ENCODE measurements at regions not wholly inside any gene's neighbourhood (a gene's known extent, or its start where the extent isn't known, plus 50 kb on each side); places are given as distances from the start of the nearest gene placed in this dataset.
A peak's percentile ranks its signal among the peaks of the same experiment; 100 is the strongest.

DNA sequence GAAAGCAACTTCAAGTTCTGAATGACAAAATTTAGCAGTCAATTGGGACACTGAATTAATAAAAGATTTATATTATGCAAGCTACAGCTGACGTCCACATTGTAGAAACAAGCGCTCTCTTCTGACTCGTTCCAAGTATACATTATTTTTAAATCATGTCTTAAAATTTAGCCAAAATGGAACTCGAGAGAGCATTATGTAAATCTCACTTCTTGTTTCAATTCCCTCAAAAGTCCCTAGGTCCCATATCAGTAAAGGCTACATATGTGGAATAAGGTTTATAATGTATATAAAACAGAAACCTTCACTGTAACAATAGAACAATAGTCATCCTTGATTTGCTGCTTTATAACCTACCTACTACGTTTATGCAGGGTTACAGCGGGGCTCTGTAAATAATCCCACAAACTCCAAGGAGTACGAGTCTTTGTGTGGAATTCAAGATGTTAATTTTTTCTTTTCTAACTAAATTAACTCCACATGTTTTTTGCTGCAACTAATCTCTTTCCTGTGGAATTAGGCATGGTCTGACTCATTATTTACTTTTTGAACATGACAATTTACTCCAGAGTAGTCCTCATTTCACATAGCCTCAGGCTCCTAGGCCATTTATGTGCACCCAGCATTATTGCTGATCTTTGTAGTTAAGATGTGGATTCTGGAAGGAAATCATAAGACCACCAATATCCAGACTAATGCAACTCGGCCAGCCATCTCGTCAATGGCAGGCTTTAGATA lies 785.1 kb downstream of the LTN1 start:
- H3K27ac ChIP-seq (ENCODE audit: low read depth, low read length), result no peak overlapping the region

DNA sequence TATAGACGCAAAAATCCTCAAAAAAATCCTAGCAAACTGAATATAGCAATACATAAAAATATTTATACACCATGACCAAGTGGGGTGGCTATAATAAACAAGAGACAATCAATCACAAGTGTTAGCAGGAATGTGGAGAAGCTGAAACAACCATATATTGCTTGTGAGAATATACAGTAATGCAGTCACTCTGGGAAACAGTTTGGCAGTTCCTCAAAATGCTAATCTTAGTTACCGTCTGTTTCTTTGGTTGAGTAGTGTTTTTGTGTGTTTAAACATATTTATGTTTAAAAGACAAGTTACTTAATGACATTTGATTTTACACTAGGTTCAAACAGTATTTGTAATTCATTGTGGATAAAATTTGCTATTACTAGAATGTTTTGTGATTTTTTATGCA lies 792.0 kb downstream of the LTN1 start:
- TF ChIP-seq, protein P1, sequence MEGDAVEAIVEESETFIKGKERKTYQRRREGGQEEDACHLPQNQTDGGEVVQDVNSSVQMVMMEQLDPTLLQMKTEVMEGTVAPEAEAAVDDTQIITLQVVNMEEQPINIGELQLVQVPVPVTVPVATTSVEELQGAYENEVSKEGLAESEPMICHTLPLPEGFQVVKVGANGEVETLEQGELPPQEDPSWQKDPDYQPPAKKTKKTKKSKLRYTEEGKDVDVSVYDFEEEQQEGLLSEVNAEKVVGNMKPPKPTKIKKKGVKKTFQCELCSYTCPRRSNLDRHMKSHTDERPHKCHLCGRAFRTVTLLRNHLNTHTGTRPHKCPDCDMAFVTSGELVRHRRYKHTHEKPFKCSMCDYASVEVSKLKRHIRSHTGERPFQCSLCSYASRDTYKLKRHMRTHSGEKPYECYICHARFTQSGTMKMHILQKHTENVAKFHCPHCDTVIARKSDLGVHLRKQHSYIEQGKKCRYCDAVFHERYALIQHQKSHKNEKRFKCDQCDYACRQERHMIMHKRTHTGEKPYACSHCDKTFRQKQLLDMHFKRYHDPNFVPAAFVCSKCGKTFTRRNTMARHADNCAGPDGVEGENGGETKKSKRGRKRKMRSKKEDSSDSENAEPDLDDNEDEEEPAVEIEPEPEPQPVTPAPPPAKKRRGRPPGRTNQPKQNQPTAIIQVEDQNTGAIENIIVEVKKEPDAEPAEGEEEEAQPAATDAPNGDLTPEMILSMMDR (IDR thresholded peaks at IDR 0.05; ENCODE audit: insufficient read depth, low read depth, low read length), result no peak
- no peak for TF ChIP-seq EZH2 (IDR thresholded peaks at IDR 0.05; ENCODE audit: insufficient read depth, low read length)
- Histone ChIP-seq H3K9ac (ENCODE audit: low read length) (no peak overlapping the region), H3K4me3 (ENCODE audit: insufficient read depth, low read depth, low read length) (no peak overlapping the region), H3K79me2 (ENCODE audit: insufficient read depth, low read length) (no peaks in the 10 kb centered on the region), H4K20me1 (ENCODE audit: insufficient read depth, low read length) (no peaks in the 10 kb centered on the region), H3K36me3 (ENCODE audit: insufficient read depth, low read length) (no peaks in the 10 kb centered on the region), H2AFZ (ENCODE audit: low read depth, low read length) (no peak overlapping the region), H3K4me1 (ENCODE audit: insufficient read depth, low read length) (no peaks in the 10 kb centered on the region), H3K4me2 (ENCODE audit: low read length) (no peak overlapping the region), H3K9me3 (ENCODE audit: insufficient read depth, low read depth, low read length) (no peaks in the 10 kb centered on the region), H3K27me3 (ENCODE audit: insufficient read depth, low read length) (no peaks in the 10 kb centered on the region), H3K27ac (ENCODE audit: low read depth, low read length) (no peak overlapping the region)
- no peak overlapping the region for H3K27ac Mint-ChIP-seq (ENCODE audit: unreplicated experiment)
- FAIRE-seq (no peak), DNase-seq (ENCODE audit: low read depth) (no peak)
- H3K4me1 Mint-ChIP-seq (ENCODE audit: low read depth, unreplicated experiment), result no peaks in the 10 kb centered on the region
- no peaks in the 10 kb centered on the region for H3K36me3 Mint-ChIP-seq (ENCODE audit: low read depth, unreplicated experiment)
- H3K9me3 Mint-ChIP-seq (ENCODE audit: unreplicated experiment), result peaks cover 6% of the 10 kb centered on the region
- H3K27me3 Mint-ChIP-seq (ENCODE audit: low read depth, unreplicated experiment), result no peaks in the 10 kb centered on the region
- H3K4me3 Mint-ChIP-seq (ENCODE audit: unreplicated experiment), result no peak overlapping the region

More for the DNA sequence above, 785.1 kb downstream of the LTN1 start:
- DNase-seq (ENCODE audit: low read depth) (peak; percentile 41), FAIRE-seq (peak; percentile 81)
- no peak overlapping the region for H3K4me3 Mint-ChIP-seq (ENCODE audit: unreplicated experiment)
- TF ChIP-seq, protein P1 (IDR thresholded peaks at IDR 0.05; ENCODE audit: insufficient read depth, low read depth, low read length), result no peak
- TF ChIP-seq EZH2 (IDR thresholded peaks at IDR 0.05; ENCODE audit: insufficient read depth, low read length), result no peak
- Histone ChIP-seq H3K79me2 (ENCODE audit: insufficient read depth, low read length) (no peaks in the 10 kb centered on the region), H3K4me2 (ENCODE audit: low read length) (peak overlapping the region; percentile 18), H3K36me3 (ENCODE audit: insufficient read depth, low read length) (no peaks in the 10 kb centered on the region), H3K9ac (ENCODE audit: low read length) (no peak overlapping the region), H4K20me1 (ENCODE audit: insufficient read depth, low read length) (no peaks in the 10 kb centered on the region), H3K27me3 (ENCODE audit: insufficient read depth, low read length) (no peaks in the 10 kb centered on the region), H3K4me3 (ENCODE audit: insufficient read depth, low read depth, low read length) (no peak overlapping the region), H3K4me1 (ENCODE audit: insufficient read depth, low read length) (no peaks in the 10 kb centered on the region), H3K9me3 (ENCODE audit: insufficient read depth, low read depth, low read length) (no peaks in the 10 kb centered on the region), H2AFZ (ENCODE audit: low read depth, low read length) (no peak overlapping the region)
- H3K36me3 Mint-ChIP-seq (ENCODE audit: low read depth, unreplicated experiment), result no peaks in the 10 kb centered on the region
- H3K4me1 Mint-ChIP-seq (ENCODE audit: low read depth, unreplicated experiment), result no peaks in the 10 kb centered on the region
- no peaks in the 10 kb centered on the region for H3K9me3 Mint-ChIP-seq (ENCODE audit: unreplicated experiment)
- no peak overlapping the region for H3K27ac Mint-ChIP-seq (ENCODE audit: unreplicated experiment)
- H3K27me3 Mint-ChIP-seq (ENCODE audit: low read depth, unreplicated experiment), result no peaks in the 10 kb centered on the region

DNA sequence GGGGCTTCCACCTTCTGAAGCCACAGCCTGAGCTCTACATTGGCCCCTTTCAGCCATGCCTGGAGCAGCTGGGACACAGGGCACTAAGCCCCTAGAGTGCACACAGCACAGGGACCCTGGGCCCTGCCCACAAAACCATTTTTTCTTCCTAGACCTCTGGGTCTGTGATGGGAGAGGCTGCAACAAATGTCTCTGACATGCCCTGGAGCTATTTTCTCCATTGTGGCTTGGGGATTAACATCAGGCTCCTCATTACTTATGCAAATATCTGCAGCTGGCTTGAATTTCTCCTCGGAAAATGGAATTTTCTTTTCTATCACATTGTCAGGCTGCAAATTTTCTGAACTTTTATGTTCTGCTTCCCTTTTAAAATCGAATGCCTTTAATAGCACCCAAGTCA lies 795.7 kb downstream of the LTN1 start:
- H3K4me3 ChIP-seq (ENCODE audit: insufficient read depth, low read depth, low read length), result no peak overlapping the region
- H3K27ac Mint-ChIP-seq (ENCODE audit: unreplicated experiment), result no peak overlapping the region
- no peaks in the 10 kb centered on the region for H4K20me1 ChIP-seq (ENCODE audit: insufficient read depth, low read length)
- no peaks in the 10 kb centered on the region for H3K4me1 Mint-ChIP-seq (ENCODE audit: low read depth, unreplicated experiment)
- H3K9ac ChIP-seq (ENCODE audit: low read length), result no peak overlapping the region
- no peaks in the 10 kb centered on the region for H3K36me3 Mint-ChIP-seq (ENCODE audit: low read depth, unreplicated experiment)
- H3K79me2 ChIP-seq (ENCODE audit: insufficient read depth, low read length), result no peaks in the 10 kb centered on the region
- no peak overlapping the region for H3K4me3 Mint-ChIP-seq (ENCODE audit: unreplicated experiment)
- no peak overlapping the region for H2AFZ ChIP-seq (ENCODE audit: low read depth, low read length)
- H3K9me3 ChIP-seq (ENCODE audit: insufficient read depth, low read depth, low read length), result no peaks in the 10 kb centered on the region
- no peak overlapping the region for H3K4me2 ChIP-seq (ENCODE audit: low read length)
- H3K27me3 ChIP-seq (ENCODE audit: insufficient read depth, low read length), result no peaks in the 10 kb centered on the region
- FAIRE-seq, result no peak
- H3K27me3 Mint-ChIP-seq (ENCODE audit: low read depth, unreplicated experiment), result no peaks in the 10 kb centered on the region
- H3K27ac ChIP-seq (ENCODE audit: low read depth, low read length), result no peak overlapping the region
- H3K9me3 Mint-ChIP-seq (ENCODE audit: unreplicated experiment), result peaks cover 10% of the 10 kb centered on the region
- TF ChIP-seq, protein P1 (IDR thresholded peaks at IDR 0.05; ENCODE audit: insufficient read depth, low read depth, low read length), result no peak
- no peak for TF ChIP-seq EZH2 (IDR thresholded peaks at IDR 0.05; ENCODE audit: insufficient read depth, low read length)
- H3K36me3 ChIP-seq (ENCODE audit: insufficient read depth, low read length), result no peaks in the 10 kb centered on the region
- H3K4me1 ChIP-seq (ENCODE audit: insufficient read depth, low read length), result no peaks in the 10 kb centered on the region
- no peak for DNase-seq (ENCODE audit: low read depth)
